CD4-positive, alpha-beta T cell treated with Interleukin-4 for 4 hours (primary cell): ENCODE measurements at regions not wholly inside any gene's neighbourhood (a gene's known extent, or its start where the extent isn't known, plus 50 kb on each side); places are given as distances from the start of the nearest gene placed in this dataset.
"Not testable (repeated sequence)": the region's sequence is repeated elsewhere in the genome, so short reads cannot be mapped to it uniquely, and the experiment has no call there.

Experiments
- DNase-seq: peaks from one replicate; pipeline ENCODE4 v3.0.0-alpha.2; 2020

GRCh38 chr16:17777408-17777863, 306.7 kb upstream of the XYLT1 start:
- no peak for DNase-seq

- no peak for DNase-seq
These were observed 306.1 kb upstream of the XYLT1 start for GRCh38 chr16:17776888-17777287.

GRCh38 chr16:17776465-17776864, 305.7 kb upstream of the XYLT1 start:
- DNase-seq: no peak

- no peak for DNase-seq
These were observed 304.3 kb upstream of the XYLT1 start for GRCh38 chr16:17775061-17775460.

- no peak for DNase-seq
These were observed 302.9 kb upstream of the XYLT1 start for GRCh38 chr16:17773698-17774101.

GRCh38 chr16:17770104-17770503, 299.3 kb upstream of the XYLT1 start:
- no peak for DNase-seq

GRCh38 chr16:17769065-17769464, 298.3 kb upstream of the XYLT1 start:
- no peak for DNase-seq

GRCh38 chr16:17768257-17768656, 297.5 kb upstream of the XYLT1 start:
- no peak for DNase-seq

- DNase-seq: no peak
These were observed 295.3 kb upstream of the XYLT1 start for GRCh38 chr16:17766012-17766411.

- DNase-seq: no peak
These were observed 289.0 kb upstream of the XYLT1 start for GRCh38 chr16:17759451-17760390.

GRCh38 chr16:17757808-17758207, 287.0 kb upstream of the XYLT1 start:
- DNase-seq: no peak

GRCh38 chr16:17755158-17755557, 284.4 kb upstream of the XYLT1 start:
- no peak for DNase-seq

GRCh38 chr16:17753434-17753833, 282.7 kb upstream of the XYLT1 start:
- no peak for DNase-seq

GRCh38 chr16:17749706-17750105, 278.9 kb upstream of the XYLT1 start:
- DNase-seq: no peak

GRCh38 chr16:17748044-17748719, 277.4 kb upstream of the XYLT1 start:
- DNase-seq: no peak

- DNase-seq: no peak
These were observed 276.5 kb upstream of the XYLT1 start for GRCh38 chr16:17747081-17747756.

GRCh38 chr16:17744921-17745572, 274.3 kb upstream of the XYLT1 start:
- no peak for DNase-seq

GRCh38 chr16:17743578-17743977, 272.8 kb upstream of the XYLT1 start:
- DNase-seq: no peak

GRCh38 chr16:17743158-17743557, 272.4 kb upstream of the XYLT1 start:
- DNase-seq: no peak

- DNase-seq: not testable (repeated sequence)
These were observed 264.3 kb upstream of the XYLT1 start for GRCh38 chr16:17735099-17735498.

- no peak for DNase-seq
These were observed 259.1 kb upstream of the XYLT1 start for GRCh38 chr16:17729820-17730219.

- no peak for DNase-seq
These were observed 257.4 kb upstream of the XYLT1 start for GRCh38 chr16:17728196-17728595.
